MM.1S (cell line): ENCODE measurements at regions not wholly inside any gene's neighbourhood (a gene's known extent, or its start where the extent isn't known, plus 50 kb on each side); places are given as distances from the start of the nearest gene placed in this dataset.

Experiments used
- CTCF ChIP-seq: fragments of 300-600 bp; sonication (generic); IDR thresholded peaks from 2 replicates; pipeline ENCODE4 v1.5.1; 2016; ENCODE audit warnings: antibody characterized with exemption, low read length, mixed read lengths
- EZH2phosphoT487 ChIP-seq: fragments of 300-600 bp; sonication (generic); IDR thresholded peaks from 2 replicates; pipeline ENCODE4 v1.6.1; 2018; ENCODE audit warnings: antibody characterized with exemption, low read length

DNA sequence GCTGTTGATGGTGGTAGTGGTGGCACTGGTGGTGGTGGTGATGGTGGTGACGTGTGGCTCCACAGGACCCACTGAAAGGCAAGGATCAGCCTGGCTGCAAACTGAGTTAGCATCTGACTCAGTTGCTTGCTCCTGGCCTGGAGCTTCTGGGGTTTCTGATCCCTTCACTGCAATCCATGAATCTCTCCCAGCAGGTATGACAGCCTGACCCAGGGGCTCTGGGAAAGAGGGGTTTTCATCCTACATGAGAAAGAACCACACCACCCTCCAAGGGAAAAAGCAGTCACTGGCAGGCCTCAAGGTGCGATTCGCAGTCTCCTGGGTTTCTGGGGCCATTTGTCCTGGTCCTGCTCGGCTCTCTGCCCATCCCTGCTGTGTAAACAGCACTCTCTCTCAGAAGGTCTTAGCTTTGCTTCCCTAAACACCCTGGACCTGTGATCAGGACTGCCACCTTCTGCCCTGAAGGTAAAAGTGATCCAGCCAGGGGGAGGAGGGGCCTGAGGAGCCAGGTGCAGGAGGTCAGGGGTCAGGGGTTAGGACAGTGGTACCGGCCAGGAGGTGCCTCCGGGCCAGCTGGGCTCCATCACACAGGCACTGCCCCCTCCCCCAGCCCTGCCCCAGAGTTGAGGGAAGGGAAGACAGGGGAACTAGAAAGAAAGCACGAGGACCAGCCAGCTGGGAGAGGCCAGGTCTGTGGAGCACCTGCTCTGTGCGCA is 152.0 kb downstream of the BMP7 start:
- TF ChIP-seq CTCF (no peak), EZH2phosphoT487 (no peak)
